ENCODE measurements at regions not wholly inside any gene's neighbourhood (a gene's known extent, or its start where the extent isn't known, plus 50 kb on each side); places are given as distances from the start of the nearest gene placed in this dataset.

DNA sequence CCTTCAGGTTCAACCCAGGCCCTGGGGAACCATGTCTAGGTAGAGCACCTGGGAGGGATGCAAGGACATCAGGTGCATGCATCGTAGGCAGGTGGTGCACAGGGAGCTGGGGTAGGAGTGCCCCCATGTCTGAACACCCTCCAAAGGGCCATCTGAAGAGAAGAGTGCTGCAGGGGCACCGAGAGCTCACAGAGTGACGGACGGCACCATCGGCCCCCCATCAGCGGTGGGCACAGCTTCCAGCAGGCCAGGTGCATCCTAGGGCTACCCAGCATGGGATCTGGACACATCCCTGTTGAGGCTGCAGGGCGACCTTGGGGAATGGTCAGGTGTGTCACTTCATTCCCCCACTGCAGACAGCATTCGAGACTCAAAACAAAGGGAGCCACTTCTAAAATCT lies 138.3 kb upstream of the CDH4 start:
- TF ChIP-seq CTCF (conservative IDR thresholded peaks at IDR 0.05; ENCODE audit: low read depth, low read length) (no peak), BHLHE40 (IDR thresholded peaks at IDR 0.05; ENCODE audit: low read depth, low read length) (no peak), RCOR1 (IDR thresholded peaks at IDR 0.05; ENCODE audit: insufficient replicate concordance, low read length) (no peak), SMC3 (IDR thresholded peaks at IDR 0.05; ENCODE audit: low read depth, low read length) (no peak)
